Astrocyte (in vitro differentiated cells and primary cell): ENCODE measurements at regions not wholly inside any gene's neighbourhood (a gene's known extent, or its start where the extent isn't known, plus 50 kb on each side); places are given as distances from the start of the nearest gene placed in this dataset.

Experiments
- EZH2 ChIP-seq: IDR thresholded peaks from 2 replicates; pipeline ENCODE4 v1.6.1; 2012; ENCODE audit warnings: mild to moderate bottlenecking, low read length, inconsistent platforms; ENCODE audit not compliant: insufficient read depth
- TF ChIP-seq, protein P1 (sequence below): IDR thresholded peaks from 2 replicates; pipeline ENCODE4 v1.5.1; 2011; ENCODE audit warnings: low read depth, mild to moderate bottlenecking, inconsistent platforms, low read length, moderate library complexity; ENCODE audit not compliant: insufficient read depth

DNA sequence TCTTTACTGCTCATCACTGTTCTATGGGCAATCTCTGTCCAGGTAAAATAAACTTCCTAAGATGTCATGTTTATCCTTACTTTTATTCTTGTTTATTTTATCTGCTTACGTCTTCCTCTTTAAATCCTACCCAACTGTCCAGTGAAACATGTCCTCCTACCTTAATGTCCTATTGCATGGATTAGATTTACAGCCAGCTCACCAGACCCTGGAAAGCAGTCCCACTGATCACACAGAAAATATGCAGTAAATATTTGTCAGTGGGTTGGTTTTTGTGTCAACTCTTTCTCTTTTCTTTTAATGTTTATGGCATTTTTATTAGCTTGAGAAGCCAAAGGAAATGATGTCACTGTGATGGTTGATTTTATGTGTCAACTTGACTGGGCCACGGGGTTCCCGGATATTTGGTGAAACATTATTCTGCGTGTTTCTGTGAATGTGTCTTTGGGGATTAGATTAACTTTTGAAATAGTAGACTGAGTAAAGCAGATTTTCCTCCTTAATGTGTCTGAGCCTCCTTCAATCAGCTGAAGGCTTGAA lies 258.3 kb downstream of the SRGAP2C start:
- TF ChIP-seq, protein P1, sequence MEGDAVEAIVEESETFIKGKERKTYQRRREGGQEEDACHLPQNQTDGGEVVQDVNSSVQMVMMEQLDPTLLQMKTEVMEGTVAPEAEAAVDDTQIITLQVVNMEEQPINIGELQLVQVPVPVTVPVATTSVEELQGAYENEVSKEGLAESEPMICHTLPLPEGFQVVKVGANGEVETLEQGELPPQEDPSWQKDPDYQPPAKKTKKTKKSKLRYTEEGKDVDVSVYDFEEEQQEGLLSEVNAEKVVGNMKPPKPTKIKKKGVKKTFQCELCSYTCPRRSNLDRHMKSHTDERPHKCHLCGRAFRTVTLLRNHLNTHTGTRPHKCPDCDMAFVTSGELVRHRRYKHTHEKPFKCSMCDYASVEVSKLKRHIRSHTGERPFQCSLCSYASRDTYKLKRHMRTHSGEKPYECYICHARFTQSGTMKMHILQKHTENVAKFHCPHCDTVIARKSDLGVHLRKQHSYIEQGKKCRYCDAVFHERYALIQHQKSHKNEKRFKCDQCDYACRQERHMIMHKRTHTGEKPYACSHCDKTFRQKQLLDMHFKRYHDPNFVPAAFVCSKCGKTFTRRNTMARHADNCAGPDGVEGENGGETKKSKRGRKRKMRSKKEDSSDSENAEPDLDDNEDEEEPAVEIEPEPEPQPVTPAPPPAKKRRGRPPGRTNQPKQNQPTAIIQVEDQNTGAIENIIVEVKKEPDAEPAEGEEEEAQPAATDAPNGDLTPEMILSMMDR, result no peak
- TF ChIP-seq EZH2, result no peak
